ENCODE measurements at regions not wholly inside any gene's neighbourhood (a gene's known extent, or its start where the extent isn't known, plus 50 kb on each side); places are given as distances from the start of the nearest gene placed in this dataset.
"Not testable (repeated sequence)": the region's sequence is repeated elsewhere in the genome, so short reads cannot be mapped to it uniquely, and the experiment has no call there.

DNA sequence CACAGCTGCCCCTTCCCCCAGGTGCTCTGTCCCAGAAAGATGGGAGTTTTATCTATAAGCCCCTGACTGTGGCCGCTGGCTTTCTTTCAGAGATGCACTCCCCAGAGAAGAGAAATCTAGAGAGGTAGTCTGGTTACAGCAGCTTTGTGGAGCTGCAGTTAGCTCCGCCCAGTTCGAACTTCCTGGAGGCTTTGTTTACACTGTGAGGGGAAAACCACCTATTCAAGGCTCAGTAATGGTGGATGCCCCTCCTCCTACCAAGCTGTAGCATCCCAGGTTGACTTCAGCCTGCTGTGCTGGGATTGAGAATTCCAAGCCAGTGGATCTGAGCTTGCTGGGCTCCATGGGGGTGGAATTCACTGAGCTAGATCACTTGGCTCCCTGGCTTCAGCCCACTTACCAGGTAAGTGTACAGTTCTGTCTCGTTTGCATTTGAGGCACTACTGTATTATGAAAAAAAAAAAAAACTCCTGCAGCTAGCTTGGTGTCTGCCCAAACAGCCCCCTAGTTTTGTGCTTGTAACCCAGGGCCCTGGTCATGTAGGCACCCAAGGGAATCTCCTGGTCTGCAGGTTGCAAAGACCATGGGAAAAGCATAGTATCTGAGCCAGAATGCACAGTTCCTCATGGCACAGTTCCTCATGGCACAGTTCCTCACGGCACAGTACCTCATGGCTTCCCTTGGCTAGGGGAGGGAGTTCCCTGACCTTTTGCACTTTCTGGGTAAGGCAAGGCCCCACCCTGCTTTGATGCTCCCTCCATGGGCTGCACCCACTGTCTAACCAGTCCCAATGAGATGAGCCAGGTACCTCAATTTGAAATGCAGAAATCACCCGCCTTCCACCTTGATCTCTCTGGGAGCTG, 275.0 kb downstream of the CENPW start:
- DNase-seq = no peak

DNA sequence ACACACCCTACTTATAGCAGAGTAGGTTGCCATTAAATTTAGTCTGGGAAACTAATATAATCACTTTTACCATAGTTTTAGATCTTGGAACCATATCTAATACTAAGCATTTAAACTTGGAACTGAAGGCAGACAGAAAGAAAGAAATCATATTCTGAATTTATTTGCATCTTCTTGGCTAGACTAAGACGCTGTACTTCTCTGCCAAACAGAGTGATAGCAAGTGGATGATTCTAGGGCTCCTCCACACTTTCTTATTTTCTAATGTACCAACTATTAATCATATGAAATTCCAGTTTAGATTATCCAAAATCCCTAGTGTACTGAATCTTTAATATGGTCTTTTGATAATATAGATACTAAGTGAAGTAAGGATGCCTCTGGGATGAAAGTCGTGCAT, 277.0 kb downstream of the CENPW start:
- DNase-seq = no peak

GRCh38 chr6:126618639-126619343, 278.9 kb downstream of the CENPW start:
- no peak for DNase-seq

- no peak for DNase-seq
These were observed 280.8 kb downstream of the CENPW start for GRCh38 chr6:126620719-126621118.

DNA sequence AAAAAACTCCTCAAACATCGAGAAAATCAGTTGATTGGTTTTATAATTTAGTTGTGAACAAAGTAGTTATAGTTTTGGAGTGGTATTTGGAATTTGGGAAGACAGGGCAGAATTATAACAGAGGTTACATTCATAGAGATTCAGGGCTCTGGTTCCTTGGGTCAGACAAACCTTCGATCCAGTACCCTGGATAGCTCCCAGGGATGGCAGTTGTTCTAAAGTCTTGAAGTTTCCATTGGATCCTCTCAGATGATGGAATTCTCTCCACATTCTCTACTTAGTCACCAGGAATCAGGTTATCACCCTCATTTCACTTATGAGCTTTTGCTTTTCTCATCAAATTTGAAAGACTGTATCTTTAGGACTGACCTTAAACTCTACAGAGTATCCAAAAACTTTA, 285.1 kb downstream of the CENPW start:
- no peak for DNase-seq

GRCh38 chr6:126628125-126628524, 288.2 kb downstream of the CENPW start:
- DNase-seq = no peak

GRCh38 chr6:126631363-126631762, 291.4 kb downstream of the CENPW start:
- no peak for DNase-seq

- no peak for DNase-seq
These were observed 292.4 kb downstream of the CENPW start for GRCh38 chr6:126632271-126632670.

DNA sequence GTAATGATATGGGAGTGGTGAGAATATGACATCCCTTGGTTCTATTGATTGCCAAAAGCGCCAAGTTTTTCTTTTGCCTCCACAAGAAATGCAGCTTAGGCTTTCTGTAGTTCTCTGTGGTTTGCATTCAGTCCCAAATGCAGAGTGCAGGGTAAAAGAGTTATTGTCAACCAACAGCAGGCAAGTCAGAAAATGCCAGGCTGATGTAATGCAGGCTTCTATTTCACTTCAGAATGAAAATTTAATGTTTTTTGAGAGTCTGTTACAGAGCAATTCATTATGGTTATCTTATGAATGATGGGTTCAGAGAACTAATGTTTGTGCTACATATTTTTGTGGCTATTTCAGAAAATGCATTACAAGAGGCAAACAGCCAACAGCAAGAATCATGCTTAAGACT, 293.5 kb downstream of the CENPW start:
- DNase-seq = no peak

DNA sequence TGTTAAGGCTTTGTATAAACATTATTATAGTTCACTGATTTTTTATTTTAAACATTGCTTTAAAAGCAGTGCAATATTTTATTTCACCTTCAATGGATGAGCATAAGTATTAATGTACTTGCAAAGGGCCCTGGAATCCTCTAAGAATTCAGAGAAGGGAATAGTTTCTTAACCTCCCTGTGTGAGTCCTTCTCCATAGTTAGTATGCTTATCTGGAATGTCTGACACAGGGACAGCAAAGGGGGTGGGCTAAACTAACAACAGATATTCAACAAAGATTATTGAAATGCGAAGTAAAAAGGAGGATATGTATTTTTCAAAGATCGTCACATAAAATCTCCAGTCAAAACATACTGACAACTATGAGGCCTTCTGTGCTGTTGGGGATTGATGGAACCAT, 300.4 kb downstream of the CENPW start:
- no peak for DNase-seq

GRCh38 chr6:126640921-126641320, 301.0 kb downstream of the CENPW start:
- DNase-seq = no peak

DNA sequence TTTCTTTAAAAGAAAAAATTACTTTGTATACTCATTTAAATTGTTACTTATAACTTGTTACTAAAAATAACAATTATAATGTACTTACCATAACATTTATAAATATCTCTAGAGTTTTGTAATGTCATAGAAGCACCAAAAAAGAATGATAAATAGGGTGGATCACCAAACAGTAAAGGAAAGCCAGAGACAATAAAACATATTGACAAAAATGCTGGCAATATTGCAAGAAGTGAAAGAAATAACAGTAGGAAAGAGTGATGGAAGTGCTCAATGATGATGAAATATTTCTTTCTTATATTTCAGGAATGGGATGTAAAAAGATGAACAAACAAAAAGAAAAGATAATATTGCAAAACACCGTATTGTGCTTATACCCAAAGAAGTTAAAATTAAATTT, 301.7 kb downstream of the CENPW start:
- no peak for DNase-seq

GRCh38 chr6:126643352-126643751, 303.4 kb downstream of the CENPW start:
- DNase-seq = no peak

- DNase-seq = no peak
These were observed 311.0 kb downstream of the CENPW start for GRCh38 chr6:126650931-126651330.

DNA sequence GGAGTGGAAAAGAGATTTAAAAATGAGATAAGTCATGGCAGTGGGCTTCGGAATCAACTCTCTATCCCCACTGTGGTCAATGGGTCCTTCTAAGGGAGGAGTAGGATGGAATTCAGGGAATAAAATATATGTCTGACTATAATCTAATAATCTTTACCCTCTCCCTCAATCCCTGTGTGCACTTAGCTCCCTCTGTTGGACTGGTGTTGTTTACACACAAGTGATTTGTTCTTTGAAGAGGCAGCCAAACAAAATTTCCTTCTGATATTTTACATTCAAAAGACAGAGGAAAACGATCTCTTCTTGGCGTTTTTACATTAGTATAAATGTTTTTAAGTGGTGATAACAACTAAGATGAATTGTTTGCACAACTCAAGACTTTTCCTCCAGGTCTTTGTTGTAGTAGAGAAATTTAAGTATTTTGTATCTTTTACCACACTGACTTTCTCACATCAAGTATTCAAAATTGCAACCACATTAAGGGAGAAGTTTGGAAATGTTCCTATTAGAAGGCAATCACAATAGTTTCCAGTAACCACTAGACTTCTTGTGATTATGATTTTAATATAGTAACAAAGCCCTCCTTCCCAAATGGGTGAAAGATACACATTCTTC, 317.8 kb downstream of the CENPW start:
- peak; percentile 2 to 10 for DNase-seq

- DNase-seq = no peak
These were observed 320.5 kb downstream of the CENPW start for GRCh38 chr6:126660376-126660775.

GRCh38 chr6:126661646-126662045, 321.7 kb downstream of the CENPW start:
- DNase-seq = no peak

- DNase-seq = no peak
These were observed 323.1 kb downstream of the CENPW start for GRCh38 chr6:126662966-126663365.

DNA sequence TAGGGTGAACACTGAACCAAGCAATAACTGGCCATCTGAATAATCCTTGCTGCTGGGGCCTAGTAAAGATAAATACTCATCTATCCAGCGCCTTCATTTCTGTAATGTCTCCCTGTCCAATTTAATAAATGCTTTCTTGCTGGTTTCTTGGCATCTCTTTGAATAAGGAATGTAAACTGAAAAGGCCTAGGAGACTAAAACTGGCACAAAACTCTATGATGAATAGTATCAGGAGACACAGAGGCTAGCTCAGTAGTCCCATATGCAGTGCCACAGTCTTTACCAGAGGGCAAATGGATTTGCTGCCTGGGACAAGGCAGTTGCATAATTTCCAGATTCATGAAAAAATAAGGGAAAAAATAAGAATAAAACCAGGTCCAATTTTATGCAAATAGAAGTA, 324.4 kb downstream of the CENPW start:
- DNase-seq = no peak

- DNase-seq = no peak
These were observed 325.6 kb downstream of the CENPW start for GRCh38 chr6:126665551-126665950.

DNA sequence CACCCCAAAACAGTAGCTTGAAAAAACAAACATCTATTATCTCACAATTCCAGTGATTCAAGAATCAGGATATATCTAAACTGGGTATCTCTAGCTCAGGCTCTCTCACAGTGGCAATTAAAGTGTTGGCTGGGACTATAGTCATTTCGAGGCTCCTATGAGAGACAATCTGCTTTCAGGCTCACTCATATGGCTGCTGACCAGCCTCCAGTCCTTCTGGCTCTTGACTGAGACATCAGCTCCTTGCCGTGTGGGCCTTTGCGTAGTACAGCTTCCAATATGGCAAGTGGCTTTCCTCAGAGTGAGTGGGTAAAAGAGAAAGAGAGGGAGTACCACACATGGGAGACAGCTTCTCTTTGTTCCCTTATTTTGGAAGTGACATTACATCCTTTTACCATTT, 327.2 kb downstream of the CENPW start:
- DNase-seq = no peak

GRCh38 chr6:126667728-126668127, 327.8 kb downstream of the CENPW start:
- no peak for DNase-seq

DNA sequence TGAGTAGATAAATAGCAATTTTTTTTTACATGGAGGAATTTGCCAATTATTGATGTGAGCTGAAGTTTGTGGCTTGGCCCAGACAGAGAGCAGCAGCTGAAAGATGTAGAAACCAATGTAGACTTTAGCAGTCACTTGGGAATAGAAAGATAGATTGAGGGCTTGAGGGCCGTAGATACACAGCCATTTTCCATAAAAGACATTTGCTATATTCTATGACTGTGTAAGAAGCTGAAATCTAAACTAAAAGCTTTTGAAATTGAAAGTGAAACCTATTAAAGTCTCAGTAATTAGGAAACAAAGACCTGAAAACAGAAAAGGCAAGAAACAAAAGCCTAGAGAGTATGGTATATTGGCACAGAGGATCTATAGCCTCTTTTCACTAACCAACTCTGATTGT, 332.7 kb downstream of the CENPW start:
- DNase-seq = no peak

GRCh38 chr6:126673749-126674148, 333.8 kb downstream of the CENPW start:
- DNase-seq = not testable (repeated sequence)

Data from inflammatory macrophage treated with lipopolysaccharide for 1 hour (primary cell).